HEK293 (cell line): ENCODE measurements at regions not wholly inside any gene's neighbourhood (a gene's known extent, or its start where the extent isn't known, plus 50 kb on each side); places are given as distances from the start of the nearest gene placed in this dataset.

ENCODE experiments used
- MEIS1 ChIP-seq: sonication (generic); formaldehyde crosslinking; IDR thresholded peaks from 2 replicates; pipeline ENCODE4 v1.8.1; 2022; ENCODE audit warnings: missing genetic modification reagents, mild to moderate bottlenecking, borderline replicate concordance
- OSR2 ChIP-seq: fragments of 450-650 bp; formaldehyde crosslinking; IDR thresholded peaks from 2 replicates; pipeline ENCODE4 v1.5.1; 2016; ENCODE audit warnings: missing biosample characterization, missing genetic modification characterization
- ZBTB1 ChIP-seq: fragments of 450-650 bp; formaldehyde crosslinking; IDR thresholded peaks from 2 replicates; pipeline ENCODE4 v1.5.1; 2016; ENCODE audit warnings: missing biosample characterization, missing genetic modification characterization
- ZBTB17 ChIP-seq: fragments of 450-650 bp; formaldehyde crosslinking; IDR thresholded peaks from 2 replicates; pipeline ENCODE4 v1.5.1; 2016; ENCODE audit warnings: missing biosample characterization, missing genetic modification characterization
- ZFP41 ChIP-seq: fragments of 450-650 bp; formaldehyde crosslinking; IDR thresholded peaks from 2 replicates; pipeline ENCODE4 v1.5.1; 2016; ENCODE audit warnings: missing biosample characterization, missing genetic modification characterization, borderline replicate concordance
- ZNF140 ChIP-seq: fragments of 450-650 bp; formaldehyde crosslinking; IDR thresholded peaks from 2 replicates; pipeline ENCODE4 v1.5.1; 2016; ENCODE audit warnings: missing biosample characterization, missing genetic modification characterization
- ZNF394 ChIP-seq: fragments of 450-650 bp; formaldehyde crosslinking; IDR thresholded peaks from 2 replicates; pipeline ENCODE4 v1.5.1; 2016; ENCODE audit warnings: missing biosample characterization, missing genetic modification characterization, mild to moderate bottlenecking, moderate library complexity, borderline replicate concordance
- ZNF426 ChIP-seq: fragments of 450-650 bp; formaldehyde crosslinking; IDR thresholded peaks from 2 replicates; pipeline ENCODE4 v1.5.1; 2017; ENCODE audit warnings: missing biosample characterization, missing genetic modification characterization, mild to moderate bottlenecking, inconsistent platforms, moderate library complexity
- TF ChIP-seq, protein P1 (sequence below): fragments of 450-650 bp; formaldehyde crosslinking; IDR thresholded peaks from 2 replicates; pipeline ENCODE4 v1.5.1; 2016; ENCODE audit warnings: missing biosample characterization, missing genetic modification characterization, borderline replicate concordance
- TF ChIP-seq, protein P2 (sequence below): fragments of 450-650 bp; formaldehyde crosslinking; conservative IDR thresholded peaks from 2 replicates; pipeline ENCODE4 v1.5.1; 2016; ENCODE audit warnings: low read depth, missing biosample characterization, missing genetic modification characterization
- TF ChIP-seq, protein P3 (sequence below): fragments of 450-650 bp; formaldehyde crosslinking; IDR thresholded peaks from 2 replicates; pipeline ENCODE4 v1.5.1; 2016; ENCODE audit warnings: missing biosample characterization, missing genetic modification characterization
- TF ChIP-seq, protein P4 (sequence below): fragments of 450-650 bp; formaldehyde crosslinking; IDR thresholded peaks from 2 replicates; pipeline ENCODE4; 2016; ENCODE audit warnings: missing biosample characterization, missing genetic modification characterization
- TF ChIP-seq, protein P5 (sequence below): fragments of 450-650 bp; formaldehyde crosslinking; IDR thresholded peaks from 2 replicates; pipeline ENCODE4 v1.5.1; 2016; ENCODE audit warnings: missing biosample characterization, missing genetic modification characterization

DNA sequence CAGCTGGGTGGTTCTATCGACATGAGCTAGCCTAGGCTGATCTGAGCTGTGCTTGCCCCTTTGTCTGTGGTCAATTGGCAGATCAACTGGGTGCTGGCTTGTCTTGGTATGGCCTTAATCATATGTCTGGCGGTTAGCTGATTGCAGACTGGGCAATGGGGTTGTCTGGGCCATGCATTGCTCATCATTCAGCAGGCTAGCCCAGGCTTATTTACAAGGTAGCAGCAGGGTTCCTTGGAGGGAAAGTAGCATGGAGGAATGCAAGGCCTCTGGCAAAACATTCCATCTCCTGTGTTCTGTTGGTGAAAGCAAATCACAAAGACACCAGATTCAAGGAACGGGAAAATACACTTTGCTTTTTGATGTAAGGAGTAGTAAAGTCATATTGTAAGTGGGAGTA lies 84.0 kb upstream of the IVNS1ABP start (continued):
- TF ChIP-seq, protein P1, sequence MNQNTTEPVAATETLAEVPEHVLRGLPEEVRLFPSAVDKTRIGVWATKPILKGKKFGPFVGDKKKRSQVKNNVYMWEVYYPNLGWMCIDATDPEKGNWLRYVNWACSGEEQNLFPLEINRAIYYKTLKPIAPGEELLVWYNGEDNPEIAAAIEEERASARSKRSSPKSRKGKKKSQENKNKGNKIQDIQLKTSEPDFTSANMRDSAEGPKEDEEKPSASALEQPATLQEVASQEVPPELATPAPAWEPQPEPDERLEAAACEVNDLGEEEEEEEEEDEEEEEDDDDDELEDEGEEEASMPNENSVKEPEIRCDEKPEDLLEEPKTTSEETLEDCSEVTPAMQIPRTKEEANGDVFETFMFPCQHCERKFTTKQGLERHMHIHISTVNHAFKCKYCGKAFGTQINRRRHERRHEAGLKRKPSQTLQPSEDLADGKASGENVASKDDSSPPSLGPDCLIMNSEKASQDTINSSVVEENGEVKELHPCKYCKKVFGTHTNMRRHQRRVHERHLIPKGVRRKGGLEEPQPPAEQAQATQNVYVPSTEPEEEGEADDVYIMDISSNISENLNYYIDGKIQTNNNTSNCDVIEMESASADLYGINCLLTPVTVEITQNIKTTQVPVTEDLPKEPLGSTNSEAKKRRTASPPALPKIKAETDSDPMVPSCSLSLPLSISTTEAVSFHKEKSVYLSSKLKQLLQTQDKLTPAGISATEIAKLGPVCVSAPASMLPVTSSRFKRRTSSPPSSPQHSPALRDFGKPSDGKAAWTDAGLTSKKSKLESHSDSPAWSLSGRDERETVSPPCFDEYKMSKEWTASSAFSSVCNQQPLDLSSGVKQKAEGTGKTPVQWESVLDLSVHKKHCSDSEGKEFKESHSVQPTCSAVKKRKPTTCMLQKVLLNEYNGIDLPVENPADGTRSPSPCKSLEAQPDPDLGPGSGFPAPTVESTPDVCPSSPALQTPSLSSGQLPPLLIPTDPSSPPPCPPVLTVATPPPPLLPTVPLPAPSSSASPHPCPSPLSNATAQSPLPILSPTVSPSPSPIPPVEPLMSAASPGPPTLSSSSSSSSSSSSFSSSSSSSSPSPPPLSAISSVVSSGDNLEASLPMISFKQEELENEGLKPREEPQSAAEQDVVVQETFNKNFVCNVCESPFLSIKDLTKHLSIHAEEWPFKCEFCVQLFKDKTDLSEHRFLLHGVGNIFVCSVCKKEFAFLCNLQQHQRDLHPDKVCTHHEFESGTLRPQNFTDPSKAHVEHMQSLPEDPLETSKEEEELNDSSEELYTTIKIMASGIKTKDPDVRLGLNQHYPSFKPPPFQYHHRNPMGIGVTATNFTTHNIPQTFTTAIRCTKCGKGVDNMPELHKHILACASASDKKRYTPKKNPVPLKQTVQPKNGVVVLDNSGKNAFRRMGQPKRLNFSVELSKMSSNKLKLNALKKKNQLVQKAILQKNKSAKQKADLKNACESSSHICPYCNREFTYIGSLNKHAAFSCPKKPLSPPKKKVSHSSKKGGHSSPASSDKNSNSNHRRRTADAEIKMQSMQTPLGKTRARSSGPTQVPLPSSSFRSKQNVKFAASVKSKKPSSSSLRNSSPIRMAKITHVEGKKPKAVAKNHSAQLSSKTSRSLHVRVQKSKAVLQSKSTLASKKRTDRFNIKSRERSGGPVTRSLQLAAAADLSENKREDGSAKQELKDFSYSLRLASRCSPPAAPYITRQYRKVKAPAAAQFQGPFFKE (tag by site-specific recombination): no peak
- TF ChIP-seq, protein P2, sequence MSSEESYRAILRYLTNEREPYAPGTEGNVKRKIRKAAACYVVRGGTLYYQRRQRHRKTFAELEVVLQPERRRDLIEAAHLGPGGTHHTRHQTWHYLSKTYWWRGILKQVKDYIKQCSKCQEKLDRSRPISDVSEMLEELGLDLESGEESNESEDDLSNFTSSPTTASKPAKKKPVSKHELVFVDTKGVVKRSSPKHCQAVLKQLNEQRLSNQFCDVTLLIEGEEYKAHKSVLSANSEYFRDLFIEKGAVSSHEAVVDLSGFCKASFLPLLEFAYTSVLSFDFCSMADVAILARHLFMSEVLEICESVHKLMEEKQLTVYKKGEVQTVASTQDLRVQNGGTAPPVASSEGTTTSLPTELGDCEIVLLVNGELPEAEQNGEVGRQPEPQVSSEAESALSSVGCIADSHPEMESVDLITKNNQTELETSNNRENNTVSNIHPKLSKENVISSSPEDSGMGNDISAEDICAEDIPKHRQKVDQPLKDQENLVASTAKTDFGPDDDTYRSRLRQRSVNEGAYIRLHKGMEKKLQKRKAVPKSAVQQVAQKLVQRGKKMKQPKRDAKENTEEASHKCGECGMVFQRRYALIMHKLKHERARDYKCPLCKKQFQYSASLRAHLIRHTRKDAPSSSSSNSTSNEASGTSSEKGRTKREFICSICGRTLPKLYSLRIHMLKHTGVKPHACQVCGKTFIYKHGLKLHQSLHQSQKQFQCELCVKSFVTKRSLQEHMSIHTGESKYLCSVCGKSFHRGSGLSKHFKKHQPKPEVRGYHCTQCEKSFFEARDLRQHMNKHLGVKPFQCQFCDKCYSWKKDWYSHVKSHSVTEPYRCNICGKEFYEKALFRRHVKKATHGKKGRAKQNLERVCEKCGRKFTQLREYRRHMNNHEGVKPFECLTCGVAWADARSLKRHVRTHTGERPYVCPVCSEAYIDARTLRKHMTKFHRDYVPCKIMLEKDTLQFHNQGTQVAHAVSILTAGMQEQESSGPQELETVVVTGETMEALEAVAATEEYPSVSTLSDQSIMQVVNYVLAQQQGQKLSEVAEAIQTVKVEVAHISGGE (tag by site-specific recombination): no peak
- TF ChIP-seq MEIS1 (CRISPR knock-in tag): no peak
- TF ChIP-seq, protein P3, sequence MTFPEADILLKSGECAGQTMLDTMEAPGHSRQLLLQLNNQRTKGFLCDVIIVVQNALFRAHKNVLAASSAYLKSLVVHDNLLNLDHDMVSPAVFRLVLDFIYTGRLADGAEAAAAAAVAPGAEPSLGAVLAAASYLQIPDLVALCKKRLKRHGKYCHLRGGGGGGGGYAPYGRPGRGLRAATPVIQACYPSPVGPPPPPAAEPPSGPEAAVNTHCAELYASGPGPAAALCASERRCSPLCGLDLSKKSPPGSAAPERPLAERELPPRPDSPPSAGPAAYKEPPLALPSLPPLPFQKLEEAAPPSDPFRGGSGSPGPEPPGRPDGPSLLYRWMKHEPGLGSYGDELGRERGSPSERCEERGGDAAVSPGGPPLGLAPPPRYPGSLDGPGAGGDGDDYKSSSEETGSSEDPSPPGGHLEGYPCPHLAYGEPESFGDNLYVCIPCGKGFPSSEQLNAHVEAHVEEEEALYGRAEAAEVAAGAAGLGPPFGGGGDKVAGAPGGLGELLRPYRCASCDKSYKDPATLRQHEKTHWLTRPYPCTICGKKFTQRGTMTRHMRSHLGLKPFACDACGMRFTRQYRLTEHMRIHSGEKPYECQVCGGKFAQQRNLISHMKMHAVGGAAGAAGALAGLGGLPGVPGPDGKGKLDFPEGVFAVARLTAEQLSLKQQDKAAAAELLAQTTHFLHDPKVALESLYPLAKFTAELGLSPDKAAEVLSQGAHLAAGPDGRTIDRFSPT (tag by site-specific recombination): no peak
- no peak for TF ChIP-seq ZNF394 (tag by site-specific recombination)
- TF ChIP-seq ZNF426 (tag by site-specific recombination): no peak
- TF ChIP-seq ZNF140 (tag by site-specific recombination): no peak
- no peak for TF ChIP-seq ZBTB17 (tag by site-specific recombination)
- no peak for TF ChIP-seq OSR2
- no peak for TF ChIP-seq ZFP41 (tag by site-specific recombination)
- TF ChIP-seq, protein P4, sequence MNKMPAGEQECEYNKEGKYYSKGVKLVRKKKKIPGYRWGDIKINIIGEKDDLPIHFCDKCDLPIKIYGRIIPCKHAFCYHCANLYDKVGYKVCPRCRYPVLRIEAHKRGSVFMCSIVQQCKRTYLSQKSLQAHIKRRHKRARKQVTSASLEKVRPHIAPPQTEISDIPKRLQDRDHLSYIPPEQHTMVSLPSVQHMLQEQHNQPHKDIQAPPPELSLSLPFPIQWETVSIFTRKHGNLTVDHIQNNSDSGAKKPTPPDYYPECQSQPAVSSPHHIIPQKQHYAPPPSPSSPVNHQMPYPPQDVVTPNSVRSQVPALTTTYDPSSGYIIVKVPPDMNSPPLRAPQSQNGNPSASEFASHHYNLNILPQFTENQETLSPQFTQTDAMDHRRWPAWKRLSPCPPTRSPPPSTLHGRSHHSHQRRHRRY: no peak
- TF ChIP-seq ZBTB1: no peak
- TF ChIP-seq, protein P5, sequence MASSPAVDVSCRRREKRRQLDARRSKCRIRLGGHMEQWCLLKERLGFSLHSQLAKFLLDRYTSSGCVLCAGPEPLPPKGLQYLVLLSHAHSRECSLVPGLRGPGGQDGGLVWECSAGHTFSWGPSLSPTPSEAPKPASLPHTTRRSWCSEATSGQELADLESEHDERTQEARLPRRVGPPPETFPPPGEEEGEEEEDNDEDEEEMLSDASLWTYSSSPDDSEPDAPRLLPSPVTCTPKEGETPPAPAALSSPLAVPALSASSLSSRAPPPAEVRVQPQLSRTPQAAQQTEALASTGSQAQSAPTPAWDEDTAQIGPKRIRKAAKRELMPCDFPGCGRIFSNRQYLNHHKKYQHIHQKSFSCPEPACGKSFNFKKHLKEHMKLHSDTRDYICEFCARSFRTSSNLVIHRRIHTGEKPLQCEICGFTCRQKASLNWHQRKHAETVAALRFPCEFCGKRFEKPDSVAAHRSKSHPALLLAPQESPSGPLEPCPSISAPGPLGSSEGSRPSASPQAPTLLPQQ: no peak
